Esophagus squamous epithelium (tissue), 4 donors: ENCODE measurements at regions not wholly inside any gene's neighbourhood (a gene's known extent, or its start where the extent isn't known, plus 50 kb on each side); places are given as distances from the start of the nearest gene placed in this dataset.

Experiments
- CTCF ChIP-seq, 6 experiments: fragments of 450-650 bp in 4 of 6; fragments of 200-600 bp in 2 of 6; sonication (generic) in 2 of 6; IDR thresholded peaks; one replicate each; pipeline ENCODE4 v1.5.1; 2016 to 2019; ENCODE audit warnings: antibody characterized with exemption in 6 of 6, mild to moderate bottlenecking in 4 of 6, moderate library complexity in 4 of 6
- POLR2A ChIP-seq, 4 donors: fragments of 450-650 bp; IDR thresholded peaks; one replicate each; pipeline ENCODE4 v1.6.1; 2017; ENCODE audit warnings: antibody characterized with exemption in 4 of 4, mild to moderate bottlenecking in 4 of 4, moderate library complexity in 3 of 4

GRCh38 chr9:7341571-7341970 is 458.0 kb downstream of the DMAC1 start:
- TF ChIP-seq POLR2A (IDR thresholded peaks at IDR 0.05) (no peak), CTCF (IDR thresholded peaks at IDR 0.05) (no peak)
